ENCODE measurements at regions not wholly inside any gene's neighbourhood (a gene's known extent, or its start where the extent isn't known, plus 50 kb on each side); places are given as distances from the start of the nearest gene placed in this dataset.
"Not testable (repeated sequence)": the region's sequence is repeated elsewhere in the genome, so short reads cannot be mapped to it uniquely, and the experiment has no call there.

DNA sequence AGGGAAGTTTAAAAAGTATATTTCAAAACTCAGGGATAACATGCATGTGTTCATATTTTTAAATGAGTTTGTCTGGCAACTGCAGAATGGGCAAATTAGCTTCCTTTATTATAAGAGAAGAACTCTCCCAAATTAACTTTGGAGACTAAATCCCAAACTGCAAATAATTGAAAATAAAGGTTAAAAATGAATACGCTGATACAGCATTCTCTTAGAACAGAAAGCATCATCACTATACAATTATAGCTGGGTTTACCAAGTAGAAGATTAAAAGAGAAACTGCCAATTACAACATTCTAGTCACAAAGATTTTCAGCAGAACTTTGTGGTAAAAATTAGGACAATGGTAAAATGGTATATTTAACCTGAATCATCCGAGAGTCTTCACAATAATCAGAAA, 73.3 kb downstream of the OLFM4 start:
- no peak for DNase-seq

DNA sequence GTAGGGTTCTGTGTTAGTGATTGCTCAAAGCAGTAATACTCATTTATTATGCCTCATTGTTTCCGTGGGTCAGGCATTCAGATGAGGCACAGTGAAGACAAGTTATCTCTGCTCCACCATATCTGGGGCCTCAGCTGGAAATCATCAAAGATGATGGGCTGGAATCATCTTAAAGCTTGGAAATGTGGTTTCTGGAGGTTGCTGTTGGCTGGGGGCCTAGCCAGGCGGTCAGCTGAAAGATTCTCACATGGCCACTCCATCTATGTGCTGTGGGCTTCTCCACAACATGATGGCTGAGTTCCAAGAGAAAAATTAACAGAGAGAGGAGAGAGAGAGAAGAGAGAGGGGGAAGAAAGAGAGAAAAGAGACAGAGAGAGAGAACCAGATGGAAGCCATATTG, 75.5 kb downstream of the OLFM4 start:
- no peak for DNase-seq

DNA sequence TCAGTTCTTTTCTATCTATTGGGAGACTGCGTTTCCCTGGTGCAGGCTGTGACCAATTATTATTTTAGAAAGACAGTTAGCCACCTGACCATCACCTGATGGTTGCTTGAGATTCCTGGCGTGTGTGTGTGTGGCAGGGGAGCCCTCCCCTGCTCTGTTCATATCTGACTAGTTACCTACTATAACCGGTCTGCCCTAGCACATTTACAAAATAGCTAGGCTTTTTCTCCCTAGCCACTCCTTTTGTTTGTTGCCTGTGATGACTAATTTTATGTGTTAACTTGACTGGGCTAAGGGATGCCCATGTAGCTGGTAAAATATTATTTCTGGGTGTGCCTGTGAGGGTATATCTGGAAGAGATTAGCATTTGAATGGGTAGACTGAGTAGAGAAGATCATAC, 76.9 kb downstream of the OLFM4 start:
- peak; percentile 73 for DNase-seq

DNA sequence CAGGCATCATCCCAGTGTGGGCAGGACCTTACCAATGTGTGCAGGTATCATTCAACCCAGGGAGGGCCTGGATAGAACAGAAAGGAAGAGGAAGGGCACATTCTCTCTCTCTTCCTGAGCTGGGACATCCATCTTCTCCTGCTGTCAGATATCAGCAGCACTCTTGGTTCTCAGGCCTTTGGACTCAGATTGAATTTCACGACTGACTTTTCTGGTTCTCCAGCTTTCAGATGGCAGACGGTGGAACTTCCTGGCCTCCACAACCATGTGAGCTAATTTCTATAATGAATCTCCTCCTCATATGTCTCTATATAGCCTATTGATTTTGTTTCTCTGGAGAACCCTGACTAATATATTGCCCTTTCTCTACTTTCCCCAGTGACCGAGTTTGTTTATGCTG, 77.3 kb downstream of the OLFM4 start:
- DNase-seq, result peak; percentile 93

DNA sequence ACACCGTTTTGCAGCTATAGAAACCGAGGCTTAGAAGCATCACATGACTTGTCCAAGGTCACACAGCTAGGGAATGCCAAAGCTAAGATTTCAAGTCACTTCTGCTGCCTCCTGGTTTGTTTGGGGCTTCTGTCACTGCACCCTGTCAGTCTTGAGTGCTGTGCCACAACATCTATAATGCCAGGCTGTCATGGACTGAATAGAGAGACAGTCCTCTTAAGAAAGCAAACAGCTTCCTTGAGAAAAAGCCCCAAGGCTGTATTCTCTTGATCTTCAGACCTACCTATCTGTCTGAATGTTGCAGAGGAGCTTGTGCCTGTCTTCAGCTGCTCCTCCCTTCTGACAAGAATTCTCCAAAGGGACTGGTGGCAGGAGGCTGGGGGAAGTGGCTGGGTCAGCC, 81.6 kb downstream of the OLFM4 start:
- DNase-seq, result no peak

DNA sequence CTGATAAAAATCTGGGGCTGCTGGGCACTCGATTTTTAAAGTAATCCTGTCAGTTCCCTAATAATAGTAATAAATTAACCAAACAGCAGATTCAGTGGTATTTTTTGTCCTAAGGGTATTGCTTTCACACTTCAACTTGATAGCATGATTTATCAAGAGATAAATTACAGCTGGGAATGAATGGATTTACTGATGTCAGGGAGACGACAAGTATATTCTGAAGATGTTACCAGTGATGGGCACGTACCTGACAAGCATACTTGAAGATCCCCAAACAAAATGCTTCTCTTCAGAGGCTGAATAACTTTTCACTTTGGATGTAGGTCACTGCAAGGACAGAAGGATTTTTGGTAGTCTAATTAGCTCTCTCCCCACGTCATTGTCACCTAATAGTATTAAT, 82.0 kb downstream of the OLFM4 start:
- DNase-seq, result no peak

DNA sequence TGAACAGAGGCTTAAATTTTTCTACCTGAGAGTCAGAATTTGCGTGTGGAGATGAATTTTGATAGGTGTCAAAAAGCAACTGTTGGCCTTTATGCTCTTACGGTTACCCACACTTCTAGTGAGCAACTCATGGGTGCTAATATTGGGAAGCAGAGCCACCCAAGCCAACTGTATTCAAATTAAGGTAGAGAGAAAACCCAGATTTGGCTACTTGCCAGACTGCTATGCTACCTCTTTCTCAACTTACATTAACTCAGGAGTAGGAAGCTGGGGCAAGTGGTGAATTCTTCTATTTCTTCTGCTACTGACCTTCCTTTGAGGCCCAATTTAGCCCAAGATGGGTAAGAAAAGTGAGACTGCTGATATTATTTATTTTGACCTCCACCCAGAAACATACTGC, 83.9 kb downstream of the OLFM4 start:
- peak; percentile 80 for DNase-seq

DNA sequence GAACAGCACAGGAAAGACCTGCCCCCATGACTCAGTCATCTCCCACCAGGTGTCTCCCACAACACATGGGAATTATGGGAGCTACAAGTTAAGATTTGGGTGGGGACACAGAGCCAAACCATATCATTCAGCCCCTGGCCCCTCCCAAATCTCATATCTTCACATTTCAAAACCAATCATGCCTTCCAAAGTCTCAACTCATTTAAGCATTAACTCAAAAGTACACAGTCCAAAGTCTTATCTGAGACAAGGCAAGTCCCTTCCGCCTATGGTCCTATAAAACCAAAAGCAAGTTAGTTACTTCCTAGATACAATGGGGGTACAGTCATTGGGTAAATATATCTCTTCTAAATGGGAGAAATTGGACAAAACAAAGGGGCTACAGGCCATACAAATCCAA, 88.4 kb downstream of the OLFM4 start:
- DNase-seq, result not testable (repeated sequence)

DNA sequence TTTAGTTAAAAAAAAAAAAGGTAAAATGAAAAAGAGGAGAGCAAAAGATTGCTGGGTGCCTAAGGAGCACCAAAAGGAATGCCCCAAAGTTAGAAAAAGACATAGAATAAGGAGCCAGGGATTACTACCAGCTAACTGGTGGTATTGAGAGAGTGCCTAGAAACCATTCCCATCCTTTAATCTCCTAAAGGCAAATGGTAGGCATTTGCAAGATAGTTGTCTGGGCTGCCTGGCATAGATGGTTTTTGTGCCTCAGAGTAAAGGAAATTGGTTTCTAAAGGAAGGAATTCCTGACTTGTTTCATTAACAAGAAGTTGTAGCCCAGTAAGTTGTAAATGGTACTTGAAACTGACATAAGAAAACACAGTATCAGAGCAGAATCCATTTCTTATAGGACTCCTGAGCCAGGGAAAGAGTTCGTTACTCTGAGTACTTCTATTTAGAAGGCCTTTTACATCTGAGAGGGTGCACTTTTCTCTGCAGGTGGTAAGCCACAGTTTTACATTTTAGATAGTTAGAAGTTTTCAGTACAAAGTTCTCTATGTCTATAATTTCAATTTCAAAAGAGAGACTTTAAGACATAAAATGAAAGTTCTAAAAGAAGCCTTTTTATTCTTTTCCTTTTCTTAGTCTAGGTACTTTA, 92.6 kb downstream of the OLFM4 start:
- no peak for DNase-seq

DNA sequence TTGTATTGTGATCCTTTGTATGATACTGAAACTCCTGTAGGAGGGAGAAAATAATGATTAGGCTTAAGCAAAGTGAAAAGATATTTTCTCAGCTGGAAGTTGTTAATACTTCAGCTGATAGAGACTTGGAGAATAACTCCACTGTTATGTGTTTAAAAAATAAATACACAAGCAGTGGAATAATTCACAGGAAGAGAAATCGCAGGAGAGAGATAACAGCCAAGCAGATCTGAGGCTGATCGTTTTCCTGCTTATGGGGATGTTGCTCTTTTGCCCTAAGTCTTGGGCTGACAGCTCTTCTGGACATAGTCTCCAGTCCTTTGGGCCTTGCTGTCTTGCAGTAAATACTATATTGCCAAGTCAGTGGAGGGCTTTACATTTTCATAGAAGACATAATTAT, 93.3 kb downstream of the OLFM4 start:
- DNase-seq, result no peak

DNA sequence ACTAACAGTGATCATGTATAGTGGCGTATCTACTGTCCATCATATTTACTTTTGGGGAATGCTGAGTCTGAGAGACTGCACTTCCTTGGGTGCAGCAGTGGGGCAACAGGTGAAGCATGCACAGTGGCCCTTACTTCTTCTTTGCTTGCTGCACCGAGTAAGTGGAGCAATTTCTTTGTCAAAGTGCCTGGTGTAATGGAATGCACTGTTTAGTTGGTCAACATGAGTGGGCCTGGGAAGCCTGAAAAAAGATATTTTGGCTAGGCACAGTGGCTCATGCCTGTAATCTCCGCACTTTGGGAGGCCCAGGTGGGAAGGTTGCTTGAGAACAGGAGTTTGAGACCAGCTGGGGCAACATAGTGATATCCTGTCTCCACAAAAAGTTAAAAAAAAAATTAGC, 94.9 kb downstream of the OLFM4 start:
- DNase-seq, result no peak

DNA sequence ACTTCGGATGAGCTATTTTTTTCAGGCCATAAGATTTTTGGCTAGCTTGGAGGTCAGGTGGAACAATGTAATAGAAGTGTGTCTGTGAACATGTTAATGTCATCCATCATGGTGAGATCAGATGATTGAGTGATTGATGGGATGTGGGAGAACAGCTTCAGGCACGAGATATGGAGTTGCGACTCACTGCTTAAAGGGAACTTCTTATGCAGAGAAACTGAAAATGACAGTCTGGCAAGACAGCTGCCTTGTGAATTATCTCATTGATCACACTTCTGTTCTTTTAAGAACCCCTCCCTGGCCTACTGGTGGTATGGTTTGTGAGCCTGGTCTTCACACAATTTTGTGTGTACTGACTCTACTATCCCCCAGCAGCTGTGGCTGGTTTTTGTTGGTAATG, 96.0 kb downstream of the OLFM4 start:
- DNase-seq, result no peak

DNA sequence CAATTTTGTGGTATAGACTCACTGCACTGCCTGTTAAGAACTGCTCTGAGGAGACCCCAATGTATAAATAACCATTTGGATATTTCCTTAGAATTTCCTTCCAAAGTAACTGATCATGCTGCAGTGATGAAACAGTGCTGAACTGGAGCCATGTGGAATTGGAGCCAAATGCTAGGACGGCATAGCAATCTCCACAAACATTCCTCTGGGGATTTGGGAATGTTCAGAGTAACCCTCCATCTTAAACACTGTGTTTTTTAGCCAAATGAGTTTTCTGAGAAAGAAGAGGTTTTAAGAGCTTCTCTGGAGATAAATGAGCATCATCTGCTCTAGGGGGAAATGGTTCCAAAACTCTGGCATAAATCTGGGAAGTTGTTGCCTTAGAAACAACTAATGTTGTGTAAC, 98.2 kb downstream of the OLFM4 start:
- DNase-seq, result no peak

DNA sequence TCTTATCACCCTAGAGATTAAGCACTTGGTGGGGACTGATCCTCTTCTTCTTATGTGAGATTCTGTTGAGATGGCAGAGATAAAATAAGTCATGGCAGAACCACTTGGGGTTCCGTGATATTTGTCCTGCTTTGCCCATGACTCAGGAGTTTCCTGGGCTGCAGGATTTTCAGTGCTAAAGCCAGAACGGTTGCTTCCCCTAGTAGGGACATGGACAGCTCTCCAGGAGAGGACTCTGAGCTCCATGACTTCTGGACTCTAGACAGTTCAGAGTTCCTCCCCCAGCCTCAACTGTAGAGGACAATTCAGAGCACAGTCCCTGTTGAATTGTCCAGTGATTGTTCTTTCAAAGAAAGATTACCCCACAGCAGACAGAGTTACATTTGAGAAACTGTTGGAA, 98.8 kb downstream of the OLFM4 start:
- DNase-seq, result no peak

DNA sequence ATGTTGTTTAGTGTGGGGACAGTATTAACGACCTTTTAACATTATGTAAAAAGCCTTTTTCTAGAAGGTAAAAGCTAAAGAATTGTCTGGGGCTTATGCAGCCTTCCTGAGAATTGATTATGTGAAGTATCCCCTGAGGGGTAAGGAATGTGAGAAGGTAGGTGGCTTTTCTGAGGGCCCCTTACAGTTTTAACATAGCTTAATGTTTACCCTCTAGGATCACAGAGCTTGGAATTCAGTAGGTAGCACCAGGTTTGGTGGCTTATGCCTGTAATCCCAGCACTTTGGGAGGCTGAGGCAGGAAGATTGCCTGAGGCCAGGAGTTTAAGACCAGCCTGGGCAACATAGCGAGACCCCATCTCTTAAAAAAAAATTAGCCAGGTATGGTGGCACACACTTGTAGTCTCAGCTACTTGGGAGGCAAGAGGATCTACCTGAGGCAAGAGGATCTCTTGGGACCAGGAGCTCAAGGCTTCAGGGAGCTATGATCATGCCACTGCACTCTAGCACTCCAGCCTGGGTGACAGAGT, 101.3 kb downstream of the OLFM4 start:
- no peak for DNase-seq

DNA sequence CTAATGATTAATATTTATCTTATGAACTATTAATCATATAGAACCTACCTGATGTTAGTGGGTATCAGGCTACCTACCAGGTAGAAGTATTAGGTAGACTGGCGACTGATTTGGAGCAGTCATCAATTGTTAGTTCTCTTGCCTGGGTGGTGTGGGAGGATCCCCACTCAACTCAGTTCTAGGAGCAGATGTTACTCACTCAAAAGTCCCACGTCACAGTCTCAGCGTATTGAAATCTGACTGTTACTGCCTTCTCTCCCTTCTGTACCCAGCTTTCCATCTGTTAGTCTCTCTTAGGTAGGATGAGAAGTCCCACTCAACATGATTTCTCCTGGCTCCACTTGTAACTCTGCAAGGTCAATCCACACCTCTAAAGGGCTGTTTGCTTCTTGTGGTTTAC, 102.7 kb downstream of the OLFM4 start:
- no peak for DNase-seq

DNA sequence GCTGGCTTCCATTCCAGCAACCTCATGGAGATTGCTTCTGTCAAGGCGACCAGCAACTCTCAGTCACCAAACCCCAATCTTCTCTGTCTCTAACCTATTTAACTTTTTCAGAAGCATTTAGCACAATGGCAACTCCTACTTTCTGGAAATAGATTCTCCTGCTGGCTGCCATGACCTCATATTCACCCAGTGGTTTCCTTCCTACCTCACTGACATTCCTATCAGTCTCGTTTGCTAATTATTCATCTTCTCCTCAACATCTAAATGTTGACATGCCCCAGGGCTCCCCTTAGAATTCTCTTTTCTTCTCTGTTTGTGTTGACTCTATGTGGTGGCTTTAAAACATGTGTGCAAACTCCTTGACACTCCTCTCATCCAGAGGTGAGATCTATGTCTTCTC, 106.7 kb downstream of the OLFM4 start:
- DNase-seq, result no peak

DNA sequence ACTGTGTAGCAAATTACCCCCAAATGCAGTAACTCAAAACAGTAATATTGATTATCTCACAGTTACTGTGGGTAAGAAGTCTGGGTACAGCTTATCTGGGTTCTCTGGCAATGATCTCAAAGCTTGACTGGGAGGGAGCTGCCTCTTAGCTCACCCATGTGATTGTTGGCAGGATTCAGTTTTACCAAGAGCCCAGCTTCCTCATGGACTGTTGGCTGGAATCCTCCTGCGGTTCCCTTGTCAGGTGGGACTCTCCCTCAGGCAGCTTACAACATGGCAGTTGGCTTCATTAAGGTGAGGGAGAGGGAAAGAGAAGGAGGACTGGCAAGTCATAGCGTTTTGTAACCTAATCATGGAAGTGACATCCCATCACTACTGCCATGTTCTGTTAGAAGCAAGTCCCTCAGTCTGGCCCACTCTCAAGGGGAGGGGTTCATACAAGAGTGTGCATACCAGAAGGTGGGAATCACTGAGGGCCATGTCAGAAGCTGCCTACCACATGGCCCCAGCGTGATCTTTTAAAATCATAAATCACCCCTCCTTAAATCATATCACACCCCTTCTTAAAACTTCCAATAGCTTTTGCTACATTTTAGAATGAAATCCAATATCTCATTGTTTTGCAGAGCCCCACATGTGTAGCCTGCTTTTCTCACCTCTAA, 108.1 kb downstream of the OLFM4 start:
- no peak for DNase-seq

DNA sequence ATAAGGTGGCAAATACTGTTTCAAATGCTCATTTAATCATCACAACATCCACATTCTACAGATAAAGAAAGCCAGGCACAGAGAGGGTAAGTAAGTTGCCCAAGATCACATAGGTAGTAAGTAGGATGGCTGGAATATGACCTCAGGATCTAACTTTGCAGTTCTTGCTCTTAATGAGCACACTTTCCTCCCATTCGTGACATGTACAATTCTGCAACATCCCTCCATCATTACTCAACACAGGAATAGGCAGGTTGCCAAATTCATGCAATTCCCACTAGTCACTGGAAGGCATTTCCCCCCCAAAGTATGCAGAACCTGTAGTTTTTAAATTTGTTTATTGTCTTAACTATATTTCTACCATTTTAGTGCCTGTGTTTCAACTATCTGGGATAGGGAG, 109.2 kb downstream of the OLFM4 start:
- no peak for DNase-seq

DNA sequence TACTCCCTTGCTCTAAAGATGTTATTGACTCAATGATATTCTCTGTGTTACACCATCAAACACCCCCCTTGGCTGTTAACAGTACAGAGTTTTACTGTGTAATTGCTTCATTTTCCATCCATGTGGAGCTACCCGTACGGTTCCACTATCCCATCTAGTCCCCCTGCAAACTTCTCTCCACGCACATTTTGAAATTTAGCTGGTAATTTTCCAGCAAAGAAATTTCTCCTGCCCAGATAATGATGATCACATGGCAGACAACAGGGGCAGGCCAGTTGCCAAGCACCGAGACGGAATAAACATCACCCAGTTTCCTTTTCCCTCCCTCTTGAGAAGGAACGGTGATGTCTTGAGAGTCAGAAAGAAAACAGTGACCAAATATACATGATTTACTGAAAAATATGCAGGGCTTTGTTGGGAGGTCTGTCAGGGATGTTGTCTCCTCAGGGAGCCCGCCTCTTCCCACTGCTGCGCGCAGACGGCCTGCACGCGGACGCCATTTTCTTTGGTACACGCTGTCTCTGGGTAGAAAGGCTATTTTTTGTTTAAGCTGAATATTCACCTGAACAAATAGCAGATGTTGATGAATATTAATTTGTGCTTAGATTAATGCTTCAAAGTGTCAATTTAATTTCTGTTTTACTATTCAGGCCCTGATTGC, 109.9 kb downstream of the OLFM4 start:
- no peak for DNase-seq

DNA sequence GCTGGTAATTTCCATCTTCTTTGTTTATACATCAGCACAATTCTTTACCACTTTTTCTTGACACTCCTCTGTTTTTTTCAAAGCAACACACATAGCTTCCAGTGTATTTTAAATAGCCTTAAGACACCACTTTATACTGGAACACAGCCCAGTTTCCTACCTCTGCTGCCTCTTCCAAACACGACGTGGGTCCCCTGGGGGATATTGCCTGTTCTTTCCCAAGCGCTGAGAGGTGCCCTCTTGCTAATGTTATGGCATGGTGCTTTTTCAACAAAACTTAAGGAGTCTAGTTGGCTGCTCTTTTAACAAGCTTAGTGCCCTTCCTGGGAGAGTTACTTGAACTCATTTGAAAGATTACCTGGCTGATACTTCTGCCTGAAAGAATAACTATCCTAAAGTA, 112.7 kb downstream of the OLFM4 start:
- DNase-seq, result no peak

DNA sequence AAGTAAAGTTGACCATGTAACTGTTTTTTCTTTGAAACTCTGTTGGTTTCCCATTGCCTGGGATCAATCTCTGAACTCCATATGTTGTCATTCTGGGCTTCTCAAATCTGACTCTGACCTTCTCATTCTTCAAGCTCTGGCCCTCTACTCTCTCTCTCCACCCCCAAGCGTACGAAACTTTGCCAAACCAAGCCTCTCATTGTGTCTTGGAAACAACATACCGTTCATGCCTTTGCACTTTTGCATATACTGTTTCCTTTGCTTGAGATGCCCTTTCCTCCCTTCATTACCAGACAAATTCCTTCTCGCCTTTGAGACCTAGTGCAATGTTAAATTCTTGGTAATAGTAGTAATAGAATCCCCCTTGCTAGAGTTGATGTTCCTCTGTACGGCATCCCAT, 113.7 kb downstream of the OLFM4 start:
- DNase-seq, result no peak

DNA sequence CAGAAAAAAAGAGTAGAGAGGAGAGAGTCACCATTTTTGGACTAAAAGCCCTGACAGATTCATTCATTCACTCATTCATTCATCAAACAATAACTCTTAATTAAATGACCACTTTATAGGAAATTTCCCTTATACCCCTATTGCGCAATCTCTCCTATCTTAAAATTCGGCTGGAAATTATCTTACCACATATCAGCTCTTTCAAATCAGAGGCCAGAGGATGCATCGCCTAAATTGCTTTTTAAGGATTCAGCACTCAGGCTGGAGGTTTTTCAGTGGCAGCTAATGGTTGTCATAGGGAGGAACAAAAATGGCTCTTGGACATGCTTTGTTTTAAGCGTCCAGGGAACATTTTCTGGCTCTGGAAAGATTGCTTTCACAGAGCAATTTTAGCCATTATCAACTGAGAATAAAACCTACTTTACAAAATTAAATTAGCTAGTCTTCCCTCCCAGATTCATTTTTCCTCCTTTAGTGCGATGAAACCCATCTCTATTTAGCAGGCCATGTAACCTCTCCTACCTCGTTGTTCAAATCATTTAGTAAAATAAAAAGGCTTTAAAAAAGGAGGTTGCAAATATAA, 115.2 kb downstream of the OLFM4 start:
- DNase-seq, result no peak

DNA sequence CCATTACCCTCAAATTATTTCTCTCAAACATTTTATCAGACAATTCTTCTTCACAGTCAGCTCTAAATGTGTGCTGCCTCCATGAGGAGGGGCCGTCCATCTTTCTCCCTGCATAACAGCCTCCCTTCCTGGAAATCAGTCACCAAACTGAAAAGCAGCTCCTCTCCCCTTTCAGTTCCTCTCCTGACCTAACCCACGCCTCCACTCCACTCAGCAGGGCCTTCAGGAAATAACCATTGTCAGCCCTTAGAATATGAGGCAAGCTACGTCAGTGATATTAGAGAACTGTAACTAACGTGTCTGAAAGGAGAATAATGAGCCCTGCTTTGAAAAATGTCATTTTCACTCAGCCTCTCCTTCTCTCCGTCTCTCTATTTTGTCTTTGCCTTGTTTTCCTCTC, 116.2 kb downstream of the OLFM4 start:
- DNase-seq, result no peak
